Ishikawa (cell line): ENCODE measurements at regions not wholly inside any gene's neighbourhood (a gene's known extent, or its start where the extent isn't known, plus 50 kb on each side); places are given as distances from the start of the nearest gene placed in this dataset.

Source experiments
- CREB1 ChIP-seq: IDR thresholded peaks from 2 replicates; pipeline ENCODE4 v1.6.1; 2012; ENCODE audit warnings: low read depth
- NFIC ChIP-seq: IDR thresholded peaks from 2 replicates; pipeline ENCODE4 v1.6.1; 2012
- TAF1 ChIP-seq: IDR thresholded peaks from 2 replicates; pipeline ENCODE4 v1.6.1; 2012; ENCODE audit warnings: low read depth, mild to moderate bottlenecking
- YY1 ChIP-seq: IDR thresholded peaks from 2 replicates; pipeline ENCODE4 v1.6.1; 2012; ENCODE audit warnings: low read depth

DNA sequence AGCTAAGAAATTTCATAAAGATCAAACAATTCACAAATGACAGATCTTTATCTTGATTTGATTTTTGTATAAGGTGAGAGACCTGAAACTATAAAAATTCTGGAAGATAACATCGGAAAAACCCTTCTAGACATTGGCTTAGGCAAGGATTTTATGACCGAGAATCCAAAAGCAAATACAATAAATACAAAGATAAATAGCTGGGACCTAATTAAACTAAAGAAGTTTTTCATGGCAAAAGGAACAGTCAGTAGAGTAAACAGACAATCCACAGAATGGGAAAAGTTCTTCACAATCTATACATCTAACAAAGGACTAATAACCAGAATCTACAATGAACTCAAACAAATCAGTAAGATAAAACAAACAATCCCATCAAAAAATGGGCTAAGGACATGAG lies 116.9 kb upstream of the BCHE start:
- no peak for TF ChIP-seq TAF1
- TF ChIP-seq CREB1: no peak
- TF ChIP-seq YY1: no peak
- TF ChIP-seq NFIC: no peak
